ENCODE measurements at regions not wholly inside any gene's neighbourhood (a gene's known extent, or its start where the extent isn't known, plus 50 kb on each side); places are given as distances from the start of the nearest gene placed in this dataset.

- ChIA-PET POLR2A (no interaction called here), CTCF (interaction anchor here (1.7 to 2.3 kb wide), 2 partner anchors 11 kb away, joined by 4 to 7 read pairs; no protein-coding TSS in a partner anchor)
- TF ChIP-seq, protein P1, sequence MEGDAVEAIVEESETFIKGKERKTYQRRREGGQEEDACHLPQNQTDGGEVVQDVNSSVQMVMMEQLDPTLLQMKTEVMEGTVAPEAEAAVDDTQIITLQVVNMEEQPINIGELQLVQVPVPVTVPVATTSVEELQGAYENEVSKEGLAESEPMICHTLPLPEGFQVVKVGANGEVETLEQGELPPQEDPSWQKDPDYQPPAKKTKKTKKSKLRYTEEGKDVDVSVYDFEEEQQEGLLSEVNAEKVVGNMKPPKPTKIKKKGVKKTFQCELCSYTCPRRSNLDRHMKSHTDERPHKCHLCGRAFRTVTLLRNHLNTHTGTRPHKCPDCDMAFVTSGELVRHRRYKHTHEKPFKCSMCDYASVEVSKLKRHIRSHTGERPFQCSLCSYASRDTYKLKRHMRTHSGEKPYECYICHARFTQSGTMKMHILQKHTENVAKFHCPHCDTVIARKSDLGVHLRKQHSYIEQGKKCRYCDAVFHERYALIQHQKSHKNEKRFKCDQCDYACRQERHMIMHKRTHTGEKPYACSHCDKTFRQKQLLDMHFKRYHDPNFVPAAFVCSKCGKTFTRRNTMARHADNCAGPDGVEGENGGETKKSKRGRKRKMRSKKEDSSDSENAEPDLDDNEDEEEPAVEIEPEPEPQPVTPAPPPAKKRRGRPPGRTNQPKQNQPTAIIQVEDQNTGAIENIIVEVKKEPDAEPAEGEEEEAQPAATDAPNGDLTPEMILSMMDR (IDR thresholded peaks at IDR 0.05; ENCODE audit: control extremely low read depth, extremely low read depth, low read depth, missing control alignments): peak; percentile 24
- DNase-seq (ENCODE audit: extremely low spot score): peak; percentile 35
These were observed 214.9 kb upstream of the ARRDC4 start for GRCh38 chr15:97745481-97746071.

DNA sequence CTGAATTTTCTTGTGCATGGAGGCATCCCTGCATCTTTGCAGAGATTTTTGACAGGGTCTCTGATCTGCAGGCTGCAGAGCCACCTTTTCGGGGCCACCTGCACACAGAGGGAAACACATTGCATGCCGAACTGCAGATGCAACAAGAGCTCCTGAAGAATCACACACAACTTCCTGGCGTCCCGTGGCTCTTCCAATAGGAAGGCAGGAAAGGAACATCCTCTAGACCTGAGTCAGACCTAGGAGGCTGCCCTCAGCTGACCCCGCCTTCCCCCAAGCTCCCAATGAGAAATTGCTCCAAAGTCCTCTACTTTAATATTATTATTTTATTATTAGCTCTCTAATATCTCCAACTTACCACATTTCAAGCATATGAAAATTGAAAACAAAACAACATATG, 213.2 kb upstream of the ARRDC4 start:
- TF ChIP-seq, protein P1 (IDR thresholded peaks at IDR 0.05; ENCODE audit: control extremely low read depth, extremely low read depth, low read depth, missing control alignments): no peak
- POLR2A ChIA-PET: no interaction called here
- CTCF ChIA-PET: interaction anchor here (2.3 kb wide), 1 partner anchor 9 kb away, joined by 7 read pairs; no protein-coding TSS in a partner anchor
- no peak for DNase-seq (ENCODE audit: extremely low spot score)

GRCh38 chr15:97748576-97748975, 211.9 kb upstream of the ARRDC4 start:
- CTCF ChIA-PET: no interaction called here
- no peak for DNase-seq (ENCODE audit: extremely low spot score)
- POLR2A ChIA-PET: no interaction called here
- TF ChIP-seq, protein P1 (IDR thresholded peaks at IDR 0.05; ENCODE audit: control extremely low read depth, extremely low read depth, low read depth, missing control alignments): no peak

- CTCF ChIA-PET: no interaction called here
- POLR2A ChIA-PET: no interaction called here
- TF ChIP-seq, protein P1 (IDR thresholded peaks at IDR 0.05; ENCODE audit: control extremely low read depth, extremely low read depth, low read depth, missing control alignments): no peak
- DNase-seq (ENCODE audit: extremely low spot score): no peak
These were observed 210.4 kb upstream of the ARRDC4 start for GRCh38 chr15:97750060-97750459.

- ChIA-PET POLR2A (no interaction called here), CTCF (interaction anchor here (1.1 to 2.1 kb wide), 8 partner anchors 9 to 91 kb away, joined by 3 to 7 read pairs (median 4); no protein-coding TSS in a partner anchor)
- DNase-seq (ENCODE audit: extremely low spot score): no peak
- TF ChIP-seq, protein P1 (IDR thresholded peaks at IDR 0.05; ENCODE audit: control extremely low read depth, extremely low read depth, low read depth, missing control alignments): no peak
These were observed 204.8 kb upstream of the ARRDC4 start for GRCh38 chr15:97755726-97756125.

DNA sequence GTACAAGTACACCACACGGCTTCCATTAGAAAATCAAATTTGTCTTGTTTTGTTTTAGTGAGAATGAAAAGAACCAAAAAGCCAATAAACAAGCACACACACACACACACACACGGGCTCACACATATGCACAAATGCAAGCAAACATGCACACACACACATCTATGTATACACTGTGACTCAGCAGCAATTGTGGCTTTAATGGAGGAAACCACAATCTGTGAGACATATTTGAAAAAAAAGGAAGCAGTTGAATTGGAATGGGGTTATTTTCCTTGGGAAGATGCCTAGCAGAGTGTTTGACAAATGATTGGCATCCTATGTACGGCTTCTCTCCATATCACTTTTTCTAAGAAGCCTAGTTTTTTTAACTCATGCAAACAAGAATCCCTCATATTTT, 201.1 kb upstream of the ARRDC4 start:
- no peak for DNase-seq (ENCODE audit: extremely low spot score)
- POLR2A ChIA-PET: no interaction called here
- CTCF ChIA-PET: no interaction called here
- TF ChIP-seq, protein P1 (IDR thresholded peaks at IDR 0.05; ENCODE audit: control extremely low read depth, extremely low read depth, low read depth, missing control alignments): no peak

All from GM10248 (cell line).